ENCODE measurements at regions not wholly inside any gene's neighbourhood (a gene's known extent, or its start where the extent isn't known, plus 50 kb on each side); places are given as distances from the start of the nearest gene placed in this dataset.

GRCh38 chr15:79598639-79599038, 166.5 kb downstream of the MINAR1 start:
- ATAC-seq (ENCODE audit: low read depth) (no peak), DNase-seq (ENCODE audit: low spot score) (no peak)
- no peak for TF ChIP-seq CTCF (IDR thresholded peaks at IDR 0.05; ENCODE audit: poor library complexity, severe bottlenecking)
- H3K9me3 ChIP-seq (ENCODE audit: severe bottlenecking), result no peaks in the 10 kb centered on the region
- H3K27ac ChIP-seq (ENCODE audit: poor library complexity, severe bottlenecking), result no peak overlapping the region
- H3K4me1 ChIP-seq (ENCODE audit: insufficient read depth, poor library complexity, severe bottlenecking), result no peaks in the 10 kb centered on the region
- peaks cover 6% of the 10 kb centered on the region for H3K27me3 ChIP-seq (ENCODE audit: insufficient read depth, poor library complexity, severe bottlenecking)
- H3K4me3 ChIP-seq (ENCODE audit: severe bottlenecking), result no peak overlapping the region
- H3K36me3 ChIP-seq (ENCODE audit: low read depth), result no peaks in the 10 kb centered on the region

- no peak for DNase-seq (ENCODE audit: low spot score)
- Histone ChIP-seq H3K9me3 (ENCODE audit: severe bottlenecking) (no peaks in the 10 kb centered on the region), H3K4me1 (ENCODE audit: insufficient read depth, poor library complexity, severe bottlenecking) (no peaks in the 10 kb centered on the region), H3K4me3 (ENCODE audit: severe bottlenecking) (no peak overlapping the region), H3K27me3 (ENCODE audit: insufficient read depth, poor library complexity, severe bottlenecking) (peaks cover 33% of the 10 kb centered on the region), H3K27ac (ENCODE audit: poor library complexity, severe bottlenecking) (no peak overlapping the region), H3K36me3 (ENCODE audit: low read depth) (no peaks in the 10 kb centered on the region)
- ATAC-seq (ENCODE audit: low read depth), result no peak
- no peak for TF ChIP-seq CTCF (IDR thresholded peaks at IDR 0.05; ENCODE audit: poor library complexity, severe bottlenecking)
These were observed 169.4 kb downstream of the MINAR1 start for GRCh38 chr15:79601405-79602086.

- no peak for ATAC-seq (ENCODE audit: low read depth)
- DNase-seq (ENCODE audit: low spot score), result no peak
These were observed 170.0 kb downstream of the MINAR1 start for GRCh38 chr15:79602180-79602579.

GRCh38 chr15:79602731-79603130, 170.6 kb downstream of the MINAR1 start:
- Histone ChIP-seq H3K4me3 (ENCODE audit: severe bottlenecking) (no peak overlapping the region), H3K27ac (ENCODE audit: poor library complexity, severe bottlenecking) (no peak overlapping the region), H3K4me1 (ENCODE audit: insufficient read depth, poor library complexity, severe bottlenecking) (no peaks in the 10 kb centered on the region), H3K27me3 (ENCODE audit: insufficient read depth, poor library complexity, severe bottlenecking) (peaks cover 44% of the 10 kb centered on the region), H3K9me3 (ENCODE audit: severe bottlenecking) (no peaks in the 10 kb centered on the region), H3K36me3 (ENCODE audit: low read depth) (no peaks in the 10 kb centered on the region)
- no peak for TF ChIP-seq CTCF (IDR thresholded peaks at IDR 0.05; ENCODE audit: poor library complexity, severe bottlenecking)
- no peak for DNase-seq (ENCODE audit: low spot score)
- ATAC-seq (ENCODE audit: low read depth), result no peak

More at GRCh38 chr15:79602180-79602579, 170.0 kb downstream of the MINAR1 start:
- Histone ChIP-seq H3K9me3 (ENCODE audit: severe bottlenecking) (no peaks in the 10 kb centered on the region), H3K4me3 (ENCODE audit: severe bottlenecking) (no peak overlapping the region), H3K27me3 (ENCODE audit: insufficient read depth, poor library complexity, severe bottlenecking) (peaks cover 39% of the 10 kb centered on the region), H3K36me3 (ENCODE audit: low read depth) (no peaks in the 10 kb centered on the region), H3K4me1 (ENCODE audit: insufficient read depth, poor library complexity, severe bottlenecking) (no peaks in the 10 kb centered on the region), H3K27ac (ENCODE audit: poor library complexity, severe bottlenecking) (no peak overlapping the region)
- no peak for TF ChIP-seq CTCF (IDR thresholded peaks at IDR 0.05; ENCODE audit: poor library complexity, severe bottlenecking)

GRCh38 chr15:79606831-79607355, 174.8 kb downstream of the MINAR1 start:
- Histone ChIP-seq H3K4me3 (ENCODE audit: severe bottlenecking) (no peak overlapping the region), H3K27ac (ENCODE audit: poor library complexity, severe bottlenecking) (no peak overlapping the region), H3K9me3 (ENCODE audit: severe bottlenecking) (no peaks in the 10 kb centered on the region), H3K36me3 (ENCODE audit: low read depth) (no peaks in the 10 kb centered on the region), H3K27me3 (ENCODE audit: insufficient read depth, poor library complexity, severe bottlenecking) (peaks cover 62% of the 10 kb centered on the region), H3K4me1 (ENCODE audit: insufficient read depth, poor library complexity, severe bottlenecking) (no peaks in the 10 kb centered on the region)
- no peak for TF ChIP-seq CTCF (IDR thresholded peaks at IDR 0.05; ENCODE audit: poor library complexity, severe bottlenecking)
- DNase-seq (ENCODE audit: low spot score) (no peak), ATAC-seq (ENCODE audit: low read depth) (no peak)
